BJ (cell line): ENCODE measurements at regions not wholly inside any gene's neighbourhood (a gene's known extent, or its start where the extent isn't known, plus 50 kb on each side); places are given as distances from the start of the nearest gene placed in this dataset.

Source experiments
- CTCF ChIA-PET: fragments of 350-600 bp; formaldehyde crosslinking; extraction: SDS; loops from one replicate; lab custom pipeline; 2021; ENCODE audit warnings: antibody characterized with exemption, inconsistent platforms; lab: Yijun Ruan, JAX
- POLR2A ChIA-PET: fragments of 300-600 bp; sonication (Branson Sonifier 250); formaldehyde crosslinking; extraction: SDS; loops from one replicate; lab custom pipeline; 2021; ENCODE audit warnings: antibody characterized with exemption; lab: Charles Lee
- DNase-seq: peaks from one replicate; pipeline ENCODE4 v3.0.0-alpha.2; 2011; ENCODE audit warnings: low read depth
- H3K27me3 ChIP-seq: 2 replicates; pipeline ENCODE4 v1.6.0; 2011; ENCODE audit warnings: low read length; ENCODE audit not compliant: control insufficient read depth, insufficient read depth
- H3K36me3 ChIP-seq: 2 replicates; pipeline ENCODE4 v1.5.1; 2011; ENCODE audit warnings: low read length; ENCODE audit not compliant: control insufficient read depth, insufficient read depth
- H3K4me3 ChIP-seq: 2 replicates; pipeline ENCODE4 v1.5.1; 2011; ENCODE audit warnings: low read depth, mild to moderate bottlenecking, control low read depth, low read length
- TF ChIP-seq, protein P1 (sequence below): IDR thresholded peaks from 2 replicates; pipeline ENCODE4 v1.5.1; 2011; ENCODE audit warnings: low read depth, mild to moderate bottlenecking, control low read depth, inconsistent platforms, low read length, moderate library complexity; ENCODE audit not compliant: insufficient read depth

DNA sequence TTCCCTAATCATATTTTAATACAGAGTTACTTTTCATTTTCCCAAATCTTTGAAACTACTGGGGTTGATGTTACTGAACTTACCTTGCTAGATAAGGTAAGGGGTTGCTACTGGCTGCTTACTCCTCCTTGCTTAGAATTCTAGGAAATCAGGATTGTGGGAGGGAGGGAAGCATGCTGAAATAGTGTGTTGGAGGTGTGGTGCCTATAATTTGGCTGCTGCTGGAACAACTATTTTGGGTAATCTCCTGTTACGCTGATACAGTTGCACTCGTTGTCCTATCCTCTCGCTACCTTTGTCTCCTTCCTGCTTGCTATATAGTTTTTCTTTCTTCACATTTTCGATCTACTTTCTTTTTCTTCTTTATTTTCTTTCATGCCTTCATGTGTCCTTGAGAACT, 83.7 kb downstream of the BMP2 start:
- no peak for DNase-seq
- POLR2A ChIA-PET, result no interaction called here
- H3K36me3 ChIP-seq, result no peaks in the 10 kb centered on the region
- no peaks in the 10 kb centered on the region for H3K27me3 ChIP-seq
- CTCF ChIA-PET, result no interaction called here
- TF ChIP-seq, protein P1, sequence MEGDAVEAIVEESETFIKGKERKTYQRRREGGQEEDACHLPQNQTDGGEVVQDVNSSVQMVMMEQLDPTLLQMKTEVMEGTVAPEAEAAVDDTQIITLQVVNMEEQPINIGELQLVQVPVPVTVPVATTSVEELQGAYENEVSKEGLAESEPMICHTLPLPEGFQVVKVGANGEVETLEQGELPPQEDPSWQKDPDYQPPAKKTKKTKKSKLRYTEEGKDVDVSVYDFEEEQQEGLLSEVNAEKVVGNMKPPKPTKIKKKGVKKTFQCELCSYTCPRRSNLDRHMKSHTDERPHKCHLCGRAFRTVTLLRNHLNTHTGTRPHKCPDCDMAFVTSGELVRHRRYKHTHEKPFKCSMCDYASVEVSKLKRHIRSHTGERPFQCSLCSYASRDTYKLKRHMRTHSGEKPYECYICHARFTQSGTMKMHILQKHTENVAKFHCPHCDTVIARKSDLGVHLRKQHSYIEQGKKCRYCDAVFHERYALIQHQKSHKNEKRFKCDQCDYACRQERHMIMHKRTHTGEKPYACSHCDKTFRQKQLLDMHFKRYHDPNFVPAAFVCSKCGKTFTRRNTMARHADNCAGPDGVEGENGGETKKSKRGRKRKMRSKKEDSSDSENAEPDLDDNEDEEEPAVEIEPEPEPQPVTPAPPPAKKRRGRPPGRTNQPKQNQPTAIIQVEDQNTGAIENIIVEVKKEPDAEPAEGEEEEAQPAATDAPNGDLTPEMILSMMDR, result no peak
- H3K4me3 ChIP-seq, result no peak overlapping the region

DNA sequence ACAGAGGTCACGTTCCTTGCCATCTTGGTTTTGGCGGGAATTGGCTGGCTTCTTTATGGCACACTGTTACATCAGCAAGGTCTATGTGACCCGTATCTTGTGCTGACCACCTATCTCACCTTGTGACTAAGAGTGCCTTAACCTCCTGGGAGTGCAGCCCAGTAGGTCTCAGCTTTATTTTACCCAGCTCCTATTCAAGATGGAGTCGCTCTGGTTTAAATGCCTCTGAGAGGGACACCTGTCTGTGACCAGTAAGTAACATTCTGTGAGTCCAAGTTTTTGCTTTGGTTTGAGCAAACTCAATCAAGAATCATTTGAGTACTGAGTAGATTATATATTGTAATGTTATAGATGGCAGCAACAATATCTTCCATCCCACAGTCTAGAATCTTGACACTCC, 85.0 kb downstream of the BMP2 start:
- CTCF ChIA-PET, result no interaction called here
- DNase-seq, result no peak
- TF ChIP-seq, protein P1, result no peak
- Histone ChIP-seq H3K36me3 (no peaks in the 10 kb centered on the region), H3K4me3 (no peak overlapping the region), H3K27me3 (no peaks in the 10 kb centered on the region)
- POLR2A ChIA-PET, result no interaction called here

DNA sequence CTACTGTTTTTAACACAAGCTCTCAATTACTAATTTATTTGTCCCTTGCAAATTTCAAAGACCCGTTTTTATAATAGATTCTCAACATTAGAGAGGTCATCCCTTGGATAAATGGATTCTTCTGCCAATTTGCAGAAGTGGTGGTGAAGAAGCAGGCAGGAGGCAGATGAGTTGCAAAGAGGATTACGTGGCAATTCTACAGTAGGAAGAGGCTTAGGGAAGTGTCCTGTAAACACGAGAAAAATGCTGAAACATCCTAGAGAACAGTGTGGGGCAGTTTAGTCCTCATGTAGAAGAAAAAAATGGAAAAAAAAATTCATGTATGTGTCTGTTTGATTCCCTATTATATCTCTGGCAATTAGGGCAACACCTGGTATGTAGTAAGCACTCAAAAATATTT, 87.6 kb downstream of the BMP2 start:
- CTCF ChIA-PET, result no interaction called here
- TF ChIP-seq, protein P1, result no peak
- DNase-seq, result no peak
- H3K36me3 ChIP-seq, result no peaks in the 10 kb centered on the region
- H3K27me3 ChIP-seq, result no peaks in the 10 kb centered on the region
- H3K4me3 ChIP-seq, result no peak overlapping the region
- POLR2A ChIA-PET, result no interaction called here

DNA sequence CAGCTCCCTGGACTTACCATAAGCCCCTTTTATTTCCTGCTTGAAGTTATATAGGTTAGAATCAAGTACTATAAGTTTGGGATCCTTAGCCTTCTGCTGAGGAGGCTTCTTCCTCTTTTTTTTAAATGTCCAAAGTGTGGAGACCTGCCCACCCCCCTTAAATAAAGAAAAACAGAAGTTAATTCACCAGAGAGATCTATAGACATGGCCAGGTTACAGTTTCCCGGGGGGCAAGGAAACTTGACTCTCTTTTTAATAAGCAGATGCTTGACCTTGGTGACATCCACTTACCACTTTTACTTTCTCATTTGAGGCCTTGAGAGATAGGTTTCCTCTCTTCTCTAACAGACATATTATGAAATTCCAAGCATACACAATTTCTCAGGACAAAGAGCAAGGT, 88.3 kb downstream of the BMP2 start:
- Histone ChIP-seq H3K36me3 (no peaks in the 10 kb centered on the region), H3K27me3 (no peaks in the 10 kb centered on the region), H3K4me3 (no peak overlapping the region)
- ChIA-PET POLR2A (no interaction called here), CTCF (no interaction called here)
- TF ChIP-seq, protein P1, result no peak
- DNase-seq, result no peak

DNA sequence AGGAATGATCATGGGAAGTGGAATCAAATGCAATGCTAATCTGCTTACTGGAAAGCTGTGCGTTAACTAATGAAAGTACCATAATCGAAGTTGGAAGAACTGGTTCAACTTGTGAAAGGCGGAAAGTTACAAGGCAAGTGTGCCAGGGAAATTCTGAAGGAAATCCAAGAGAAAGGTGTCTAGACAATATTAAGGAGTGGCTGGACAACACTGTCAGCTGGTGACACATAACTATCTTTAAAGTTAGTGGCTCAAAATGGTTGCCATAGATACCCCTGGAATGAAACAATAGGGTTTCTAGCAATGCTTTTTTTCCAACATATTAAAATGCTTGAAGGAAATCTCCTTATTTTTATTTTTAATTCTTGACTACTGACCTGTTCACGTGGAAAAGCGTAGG, 90.4 kb downstream of the BMP2 start:
- ChIA-PET POLR2A (no interaction called here), CTCF (no interaction called here)
- Histone ChIP-seq H3K36me3 (no peaks in the 10 kb centered on the region), H3K4me3 (no peak overlapping the region), H3K27me3 (no peaks in the 10 kb centered on the region)
- no peak for DNase-seq
- TF ChIP-seq, protein P1, result no peak
